Loucy (cell line): ENCODE measurements at regions not wholly inside any gene's neighbourhood (a gene's known extent, or its start where the extent isn't known, plus 50 kb on each side); places are given as distances from the start of the nearest gene placed in this dataset.

ENCODE experiments used
- EZH2phosphoT487 ChIP-seq: fragments of 200-600 bp; IDR thresholded peaks from 2 replicates; pipeline ENCODE4 v1.6.1; 2018; ENCODE audit warnings: antibody characterized with exemption, mild to moderate bottlenecking, moderate library complexity, borderline replicate concordance
- TF ChIP-seq, protein P1 (sequence below): fragments of 200-600 bp; sonication (generic); conservative IDR thresholded peaks from 2 replicates; pipeline ENCODE4 v1.5.1; 2014; ENCODE audit warnings: mild to moderate bottlenecking, antibody characterized with exemption, low read length

DNA sequence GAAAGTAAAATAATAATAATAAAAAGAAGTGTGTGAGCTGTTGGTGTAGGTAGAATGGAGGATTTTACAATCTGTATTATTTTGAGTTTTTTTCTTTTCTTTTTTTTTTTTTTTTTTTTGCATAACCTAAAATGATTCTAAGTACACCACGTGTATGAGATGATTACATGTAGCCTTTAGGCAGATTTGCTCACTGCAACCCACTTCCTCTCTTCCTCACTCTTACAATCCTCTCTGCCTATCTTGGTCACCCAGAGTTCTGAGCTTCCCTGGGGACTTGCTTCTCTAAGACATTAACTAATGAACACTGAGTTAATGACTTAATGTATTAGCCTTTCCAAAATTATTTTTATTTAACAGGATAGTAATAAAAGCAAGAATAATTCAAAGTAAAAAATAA, 1169.6 kb downstream of the EFNB2 start:
- TF ChIP-seq, protein P1, sequence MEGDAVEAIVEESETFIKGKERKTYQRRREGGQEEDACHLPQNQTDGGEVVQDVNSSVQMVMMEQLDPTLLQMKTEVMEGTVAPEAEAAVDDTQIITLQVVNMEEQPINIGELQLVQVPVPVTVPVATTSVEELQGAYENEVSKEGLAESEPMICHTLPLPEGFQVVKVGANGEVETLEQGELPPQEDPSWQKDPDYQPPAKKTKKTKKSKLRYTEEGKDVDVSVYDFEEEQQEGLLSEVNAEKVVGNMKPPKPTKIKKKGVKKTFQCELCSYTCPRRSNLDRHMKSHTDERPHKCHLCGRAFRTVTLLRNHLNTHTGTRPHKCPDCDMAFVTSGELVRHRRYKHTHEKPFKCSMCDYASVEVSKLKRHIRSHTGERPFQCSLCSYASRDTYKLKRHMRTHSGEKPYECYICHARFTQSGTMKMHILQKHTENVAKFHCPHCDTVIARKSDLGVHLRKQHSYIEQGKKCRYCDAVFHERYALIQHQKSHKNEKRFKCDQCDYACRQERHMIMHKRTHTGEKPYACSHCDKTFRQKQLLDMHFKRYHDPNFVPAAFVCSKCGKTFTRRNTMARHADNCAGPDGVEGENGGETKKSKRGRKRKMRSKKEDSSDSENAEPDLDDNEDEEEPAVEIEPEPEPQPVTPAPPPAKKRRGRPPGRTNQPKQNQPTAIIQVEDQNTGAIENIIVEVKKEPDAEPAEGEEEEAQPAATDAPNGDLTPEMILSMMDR = no peak
- no peak for TF ChIP-seq EZH2phosphoT487
